HG02642 (cell line): ENCODE measurements at regions not wholly inside any gene's neighbourhood (a gene's known extent, or its start where the extent isn't known, plus 50 kb on each side); places are given as distances from the start of the nearest gene placed in this dataset.
"Not testable (repeated sequence)": the region's sequence is repeated elsewhere in the genome, so short reads cannot be mapped to it uniquely, and the experiment has no call there.

Source experiments
- ATAC-seq: cut with Tn5 transposase; IDR thresholded peaks from one replicate; pipeline ENCODE4 v1.9.1; 2021; ENCODE audit warnings: mild to moderate bottlenecking; ENCODE audit not compliant: unreplicated experiment, poor library complexity

- no peak for ATAC-seq
Measured at GRCh38 chrY:21600170-21600569, 65.5 kb downstream of the RBMY1A1 start.

GRCh38 chrY:21601524-21601923, 66.8 kb downstream of the RBMY1A1 start:
- no peak for ATAC-seq

- no peak for ATAC-seq
Measured at GRCh38 chrY:21602590-21602989, 67.9 kb downstream of the RBMY1A1 start.

- ATAC-seq = no peak
Measured at GRCh38 chrY:21636137-21636536, 101.5 kb downstream of the RBMY1A1 start.

- no peak for ATAC-seq
Measured at GRCh38 chrY:21650496-21650895, 115.8 kb downstream of the RBMY1A1 start.

GRCh38 chrY:21659057-21659456, 124.4 kb downstream of the RBMY1A1 start:
- ATAC-seq = not testable (repeated sequence)

GRCh38 chrY:21679590-21679989, 144.9 kb downstream of the RBMY1A1 start:
- ATAC-seq = peak; percentile 69

- not testable (repeated sequence) for ATAC-seq
Measured at GRCh38 chrY:21686369-21686768, 151.7 kb downstream of the RBMY1A1 start.

GRCh38 chrY:21701951-21702350, 167.3 kb downstream of the RBMY1A1 start:
- ATAC-seq = not testable (repeated sequence)

GRCh38 chrY:21702927-21703326, 168.2 kb downstream of the RBMY1A1 start:
- not testable (repeated sequence) for ATAC-seq

GRCh38 chrY:21705309-21705708, 170.6 kb downstream of the RBMY1A1 start:
- no peak for ATAC-seq

- not testable (repeated sequence) for ATAC-seq
Measured at GRCh38 chrY:21706611-21707010, 171.9 kb downstream of the RBMY1A1 start.

- ATAC-seq = not testable (repeated sequence)
Measured at GRCh38 chrY:21735489-21736060, 158.8 kb downstream of the RBMY1D start.

GRCh38 chrY:21744998-21745397, 149.3 kb downstream of the RBMY1D start:
- ATAC-seq = not testable (repeated sequence)

- ATAC-seq = not testable (repeated sequence)
Measured at GRCh38 chrY:21760243-21760642, 134.1 kb downstream of the RBMY1D start.

- ATAC-seq = not testable (repeated sequence)
Measured at GRCh38 chrY:21767824-21768223, 126.5 kb downstream of the RBMY1D start.

- ATAC-seq = not testable (repeated sequence)
Measured at GRCh38 chrY:21782174-21782860, 112.0 kb downstream of the RBMY1D start.

- no peak for ATAC-seq
Measured at GRCh38 chrY:21813484-21814233, 80.7 kb downstream of the RBMY1D start.

- ATAC-seq = no peak
Measured at GRCh38 chrY:21814491-21814890, 79.8 kb downstream of the RBMY1D start.

GRCh38 chrY:21821881-21822280, 72.4 kb downstream of the RBMY1D start:
- ATAC-seq = no peak

GRCh38 chrY:21827593-21827992, 66.7 kb downstream of the RBMY1D start:
- ATAC-seq = no peak
